Cardiac fibroblast (primary cell): ENCODE measurements at regions not wholly inside any gene's neighbourhood (a gene's known extent, or its start where the extent isn't known, plus 50 kb on each side); places are given as distances from the start of the nearest gene placed in this dataset.

Experiments
- DNase-seq, 2 donors: peaks; one replicate each; pipeline versions ENCODE4 v3.0.0 to v3.0.0-alpha.2; 2010; ENCODE audit warnings: low read depth in 2 of 2
- H3K4me3 ChIP-seq, 2 donors: replicated peaks in 1 of 2; 1 replicate in 1 of 2; 2 replicates in 1 of 2; pipeline ENCODE4 v1.5.1; 2011; ENCODE audit warnings: low read depth in 2 of 2, low read length in 2 of 2, mild to moderate bottlenecking in 2 of 2, moderate library complexity in 1 of 2
- TF ChIP-seq, protein P1 (sequence below): IDR thresholded peaks from one replicate; pipeline ENCODE4 v1.5.1; 2011; ENCODE audit warnings: low read depth, mild to moderate bottlenecking, low read length, inconsistent platforms

DNA sequence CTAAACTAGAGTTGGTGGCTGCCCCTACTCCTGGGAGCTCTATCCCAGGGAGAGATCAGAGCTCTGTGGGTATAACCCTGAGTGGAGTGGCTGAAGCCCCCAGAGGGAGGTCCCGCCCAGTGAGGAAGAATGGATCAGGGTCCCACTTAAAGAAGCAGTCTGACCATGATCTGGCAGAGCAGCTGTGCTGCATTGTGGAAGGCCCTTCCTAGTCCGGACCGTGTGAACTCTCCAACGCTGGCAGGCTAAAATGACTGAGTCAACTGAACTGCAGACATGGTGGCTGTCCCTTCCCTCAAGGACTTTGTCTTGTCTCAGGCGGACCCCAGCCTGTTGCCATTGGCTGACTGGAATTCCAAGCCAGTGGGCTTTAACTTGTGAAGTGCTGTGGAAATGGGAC lies 494.2 kb downstream of the FAM181B start:
- DNase-seq: no peak
- TF ChIP-seq, protein P1, sequence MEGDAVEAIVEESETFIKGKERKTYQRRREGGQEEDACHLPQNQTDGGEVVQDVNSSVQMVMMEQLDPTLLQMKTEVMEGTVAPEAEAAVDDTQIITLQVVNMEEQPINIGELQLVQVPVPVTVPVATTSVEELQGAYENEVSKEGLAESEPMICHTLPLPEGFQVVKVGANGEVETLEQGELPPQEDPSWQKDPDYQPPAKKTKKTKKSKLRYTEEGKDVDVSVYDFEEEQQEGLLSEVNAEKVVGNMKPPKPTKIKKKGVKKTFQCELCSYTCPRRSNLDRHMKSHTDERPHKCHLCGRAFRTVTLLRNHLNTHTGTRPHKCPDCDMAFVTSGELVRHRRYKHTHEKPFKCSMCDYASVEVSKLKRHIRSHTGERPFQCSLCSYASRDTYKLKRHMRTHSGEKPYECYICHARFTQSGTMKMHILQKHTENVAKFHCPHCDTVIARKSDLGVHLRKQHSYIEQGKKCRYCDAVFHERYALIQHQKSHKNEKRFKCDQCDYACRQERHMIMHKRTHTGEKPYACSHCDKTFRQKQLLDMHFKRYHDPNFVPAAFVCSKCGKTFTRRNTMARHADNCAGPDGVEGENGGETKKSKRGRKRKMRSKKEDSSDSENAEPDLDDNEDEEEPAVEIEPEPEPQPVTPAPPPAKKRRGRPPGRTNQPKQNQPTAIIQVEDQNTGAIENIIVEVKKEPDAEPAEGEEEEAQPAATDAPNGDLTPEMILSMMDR: no peak
- H3K4me3 ChIP-seq: no peak overlapping the region

DNA sequence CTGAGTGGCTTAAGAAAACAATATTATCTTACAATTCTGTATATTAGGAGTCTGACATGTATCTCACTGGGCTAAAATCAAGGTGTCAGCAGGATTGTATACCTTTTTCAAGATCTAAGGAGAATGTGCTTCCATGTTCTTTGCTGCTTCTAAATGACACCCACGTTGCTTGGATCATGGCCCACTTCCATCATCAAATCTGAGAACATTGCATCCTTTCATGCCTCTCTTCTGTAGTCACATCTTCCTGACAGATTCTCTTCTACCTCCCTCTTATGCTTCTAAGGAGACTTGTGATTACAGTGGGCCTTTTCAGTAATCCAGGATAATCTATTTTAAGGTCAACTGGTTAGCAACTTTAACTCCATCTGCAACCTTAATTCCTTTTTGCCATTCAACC lies 499.4 kb downstream of the FAM181B start:
- no peak for DNase-seq
- no peak overlapping the region for H3K4me3 ChIP-seq
- TF ChIP-seq, protein P1: no peak

DNA sequence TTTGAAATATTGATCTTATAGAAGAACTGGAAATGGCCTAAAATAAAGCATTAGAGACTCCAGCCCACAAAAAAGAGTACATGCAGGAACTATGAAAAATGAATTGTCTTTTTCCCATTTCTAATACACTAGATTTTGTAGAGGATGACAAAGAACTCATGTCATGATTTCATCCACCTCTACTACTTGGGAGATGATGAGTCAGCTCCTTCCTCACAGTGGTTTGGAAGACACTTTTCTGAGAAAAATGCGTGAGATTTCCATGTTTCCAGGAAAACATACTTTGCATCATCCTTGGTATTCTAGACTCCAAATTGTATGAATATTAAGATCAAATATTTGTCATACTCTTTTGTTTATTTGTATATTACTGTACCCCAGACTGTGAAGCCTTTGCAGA lies 500.5 kb downstream of the FAM181B start:
- no peak overlapping the region for H3K4me3 ChIP-seq
- TF ChIP-seq, protein P1: no peak
- DNase-seq: no peak

DNA sequence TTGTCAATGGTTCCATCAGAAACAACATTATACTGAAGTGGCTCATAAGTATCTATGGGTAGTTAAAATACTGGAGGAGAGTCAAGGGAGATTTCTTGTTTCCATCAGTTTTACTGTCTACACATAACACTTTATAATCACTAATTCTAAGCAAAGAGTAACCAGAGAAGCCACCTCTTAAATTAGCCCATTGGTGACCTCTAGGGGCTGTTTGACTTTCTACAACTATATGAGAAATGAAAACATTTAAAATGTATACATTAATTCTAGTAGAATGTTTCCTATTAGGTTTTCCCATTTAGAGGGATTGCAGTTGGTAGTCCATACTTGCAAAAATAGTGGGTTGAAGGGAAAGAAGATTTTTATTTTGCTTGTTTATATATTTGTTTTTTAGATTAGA lies 504.3 kb downstream of the FAM181B start:
- TF ChIP-seq, protein P1: no peak
- peak; percentile 10 to 25 for DNase-seq
- no peak overlapping the region for H3K4me3 ChIP-seq

DNA sequence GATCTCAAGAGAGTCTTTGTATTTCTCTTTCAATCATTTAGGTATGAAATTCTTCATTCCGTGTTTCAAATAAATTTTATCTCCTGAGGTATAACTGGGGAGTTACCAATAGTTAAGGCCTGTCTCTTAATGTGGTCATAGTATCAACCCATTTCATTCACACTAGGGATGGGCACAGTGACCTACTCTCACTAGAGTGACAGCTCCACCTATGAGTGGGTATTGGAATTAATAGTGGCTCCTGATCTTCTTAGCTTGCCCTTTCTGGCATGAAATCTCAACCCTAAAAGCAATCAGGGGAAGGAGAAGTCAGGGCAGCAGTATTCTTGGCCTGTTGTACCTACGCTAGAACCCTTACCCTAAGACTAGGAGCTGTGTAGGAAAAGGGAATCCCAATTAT lies 507.7 kb downstream of the FAM181B start:
- TF ChIP-seq, protein P1: no peak
- DNase-seq: no peak
- no peak overlapping the region for H3K4me3 ChIP-seq

DNA sequence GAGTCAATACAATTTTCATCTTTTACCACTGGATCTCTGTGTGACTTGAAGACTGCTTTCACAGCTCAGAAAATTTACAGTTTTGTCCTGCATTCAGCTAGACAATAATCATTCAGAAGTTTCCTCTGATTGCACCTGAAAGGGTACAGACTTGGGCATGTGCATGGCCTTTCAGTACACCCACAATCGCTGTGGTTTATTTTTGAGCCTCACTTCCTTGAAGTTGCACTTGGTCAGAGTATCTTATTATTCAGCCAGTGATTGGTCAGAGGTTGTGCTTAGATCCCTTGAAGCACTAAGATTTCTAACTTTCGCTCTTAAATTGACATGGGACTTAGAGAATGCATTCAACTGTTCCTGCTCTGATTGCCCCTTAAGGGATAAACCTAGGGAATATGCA lies 508.2 kb downstream of the FAM181B start:
- DNase-seq: no peak
- TF ChIP-seq, protein P1: no peak
- no peak overlapping the region for H3K4me3 ChIP-seq

DNA sequence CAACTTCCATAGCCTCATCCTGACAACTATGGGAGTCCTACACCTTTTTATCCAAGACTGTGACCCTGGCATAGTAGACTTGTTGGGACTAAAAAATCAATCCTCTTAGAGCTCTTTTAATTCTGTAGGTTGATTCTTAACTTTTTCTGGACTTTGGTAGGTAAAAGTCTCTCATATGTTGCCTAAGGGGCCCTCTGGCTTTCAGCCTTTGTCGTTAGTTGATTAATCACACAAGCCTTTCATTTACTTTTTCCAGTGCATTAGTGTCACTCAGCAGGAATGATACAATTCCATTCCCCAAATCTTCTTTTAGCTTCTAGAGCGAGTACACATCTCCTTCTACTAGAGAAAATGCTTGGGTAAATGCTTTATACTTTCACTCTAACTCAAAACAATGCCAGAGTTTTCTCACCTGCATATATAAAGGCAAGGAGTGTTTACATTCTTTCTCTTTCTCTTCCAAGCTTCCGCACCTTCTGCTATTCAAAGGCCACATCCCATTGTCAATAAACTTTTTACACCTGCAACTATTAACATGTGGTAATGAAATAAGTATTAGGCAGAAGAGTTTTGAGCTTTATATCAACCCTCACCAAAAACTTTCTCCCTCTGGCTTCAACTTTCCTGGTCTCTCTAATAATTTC lies 516.6 kb downstream of the FAM181B start:
- TF ChIP-seq, protein P1: no peak
- no peak overlapping the region for H3K4me3 ChIP-seq
- DNase-seq: no peak
